ENCODE measurements at regions not wholly inside any gene's neighbourhood (a gene's known extent, or its start where the extent isn't known, plus 50 kb on each side); places are given as distances from the start of the nearest gene placed in this dataset.

DNA sequence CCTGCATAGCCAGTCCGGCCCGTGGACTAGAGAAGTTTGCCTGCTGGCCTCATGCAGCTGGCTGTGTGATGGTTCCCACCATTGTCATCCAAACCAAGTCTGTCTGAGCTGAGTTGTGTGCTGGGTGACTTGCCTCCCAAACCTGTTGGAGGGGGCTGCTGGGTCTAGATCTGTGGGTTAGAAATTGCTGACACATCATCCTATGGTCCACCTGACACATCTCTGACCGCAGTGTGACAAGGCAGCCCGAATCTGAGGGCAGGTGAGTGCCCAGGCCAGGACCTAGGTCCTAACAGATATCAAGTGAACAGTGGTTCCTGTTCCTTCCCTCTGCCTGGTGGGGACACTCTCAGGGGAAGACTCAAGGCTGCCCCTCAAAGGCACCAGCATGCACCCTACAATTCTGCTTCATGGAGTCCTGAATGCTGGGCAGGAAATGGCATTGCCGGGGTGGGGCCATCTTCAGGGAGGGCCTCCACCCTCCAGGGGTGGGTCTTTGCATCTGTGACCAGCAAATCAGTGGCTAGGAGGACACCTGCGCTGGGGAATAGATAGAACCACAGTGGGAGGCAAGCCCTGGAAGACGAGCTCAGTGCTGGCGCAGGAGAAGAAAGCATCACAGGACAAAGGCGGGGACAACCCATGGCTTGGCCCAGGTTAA lies 117.9 kb upstream of the ID2 start:
- TF ChIP-seq, protein P1, sequence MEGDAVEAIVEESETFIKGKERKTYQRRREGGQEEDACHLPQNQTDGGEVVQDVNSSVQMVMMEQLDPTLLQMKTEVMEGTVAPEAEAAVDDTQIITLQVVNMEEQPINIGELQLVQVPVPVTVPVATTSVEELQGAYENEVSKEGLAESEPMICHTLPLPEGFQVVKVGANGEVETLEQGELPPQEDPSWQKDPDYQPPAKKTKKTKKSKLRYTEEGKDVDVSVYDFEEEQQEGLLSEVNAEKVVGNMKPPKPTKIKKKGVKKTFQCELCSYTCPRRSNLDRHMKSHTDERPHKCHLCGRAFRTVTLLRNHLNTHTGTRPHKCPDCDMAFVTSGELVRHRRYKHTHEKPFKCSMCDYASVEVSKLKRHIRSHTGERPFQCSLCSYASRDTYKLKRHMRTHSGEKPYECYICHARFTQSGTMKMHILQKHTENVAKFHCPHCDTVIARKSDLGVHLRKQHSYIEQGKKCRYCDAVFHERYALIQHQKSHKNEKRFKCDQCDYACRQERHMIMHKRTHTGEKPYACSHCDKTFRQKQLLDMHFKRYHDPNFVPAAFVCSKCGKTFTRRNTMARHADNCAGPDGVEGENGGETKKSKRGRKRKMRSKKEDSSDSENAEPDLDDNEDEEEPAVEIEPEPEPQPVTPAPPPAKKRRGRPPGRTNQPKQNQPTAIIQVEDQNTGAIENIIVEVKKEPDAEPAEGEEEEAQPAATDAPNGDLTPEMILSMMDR (conservative IDR thresholded peaks at IDR 0.05; ENCODE audit: low read depth, low read length) = no peak
- H3K4me3 ChIP-seq (ENCODE audit: low read length) = no peak overlapping the region
- DNase-seq (ENCODE audit: low read depth) = no peak

DNA sequence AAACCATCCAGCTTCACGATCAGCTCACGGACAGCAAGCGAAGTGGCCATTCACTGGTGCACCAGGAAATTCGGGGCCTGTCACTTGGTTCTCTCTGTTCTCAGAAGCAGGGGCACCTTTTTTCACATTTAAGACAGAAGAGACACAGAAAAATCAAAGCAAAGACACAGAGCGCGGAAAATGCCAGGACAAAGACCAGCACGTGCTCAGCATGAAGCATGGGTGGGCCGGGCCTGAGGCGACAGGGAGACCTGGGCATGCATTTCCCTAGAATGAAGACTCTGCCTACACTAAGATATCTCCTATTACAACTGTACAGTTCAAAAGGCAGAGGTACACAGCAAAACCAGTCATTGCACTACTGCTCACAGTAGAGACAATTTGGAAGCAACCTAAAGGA lies 117.4 kb upstream of the ID2 start:
- TF ChIP-seq, protein P1 (conservative IDR thresholded peaks at IDR 0.05; ENCODE audit: low read depth, low read length) = no peak
- DNase-seq (ENCODE audit: low read depth) = no peak
- no peak overlapping the region for H3K4me3 ChIP-seq (ENCODE audit: low read length)

DNA sequence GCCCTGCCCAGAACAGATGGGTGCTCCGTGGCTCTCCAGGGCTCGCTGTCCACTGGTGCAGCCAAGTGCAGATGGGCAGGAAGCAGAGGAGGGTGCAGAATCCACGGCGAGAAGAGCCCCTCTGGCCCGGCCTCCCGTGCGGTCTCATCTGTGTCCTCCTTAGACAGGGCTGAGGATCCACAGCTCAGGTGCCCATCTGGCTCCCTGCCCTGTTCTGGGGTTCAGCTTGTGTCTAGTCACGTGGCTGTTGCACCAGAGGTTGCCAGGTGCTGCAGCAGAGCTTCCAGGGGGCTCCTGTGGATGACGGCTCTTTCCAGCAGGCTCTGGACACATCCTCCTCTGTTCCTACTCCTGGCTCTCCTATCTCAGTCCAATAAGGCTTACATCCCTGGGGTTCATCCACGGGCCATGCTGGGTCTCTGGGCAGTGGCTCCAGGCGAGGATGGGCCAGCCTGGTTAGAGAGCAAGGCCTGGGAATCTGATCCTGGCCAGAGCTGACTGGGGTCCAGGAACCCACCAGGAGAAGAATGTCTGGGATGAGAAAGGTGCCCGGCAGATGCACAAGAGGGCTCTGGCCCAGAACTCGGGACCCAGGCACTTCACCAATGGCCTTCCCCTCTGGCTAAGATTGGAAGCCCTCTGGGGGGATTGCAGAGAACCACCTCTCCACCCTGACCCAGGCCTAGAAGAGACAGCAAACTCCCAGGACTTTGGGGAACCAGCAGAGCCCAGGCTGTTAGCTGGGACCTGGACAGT lies 116.3 kb upstream of the ID2 start:
- TF ChIP-seq, protein P1 (conservative IDR thresholded peaks at IDR 0.05; ENCODE audit: low read depth, low read length) = no peak
- no peak overlapping the region for H3K4me3 ChIP-seq (ENCODE audit: low read length)
- no peak for DNase-seq (ENCODE audit: low read depth)

DNA sequence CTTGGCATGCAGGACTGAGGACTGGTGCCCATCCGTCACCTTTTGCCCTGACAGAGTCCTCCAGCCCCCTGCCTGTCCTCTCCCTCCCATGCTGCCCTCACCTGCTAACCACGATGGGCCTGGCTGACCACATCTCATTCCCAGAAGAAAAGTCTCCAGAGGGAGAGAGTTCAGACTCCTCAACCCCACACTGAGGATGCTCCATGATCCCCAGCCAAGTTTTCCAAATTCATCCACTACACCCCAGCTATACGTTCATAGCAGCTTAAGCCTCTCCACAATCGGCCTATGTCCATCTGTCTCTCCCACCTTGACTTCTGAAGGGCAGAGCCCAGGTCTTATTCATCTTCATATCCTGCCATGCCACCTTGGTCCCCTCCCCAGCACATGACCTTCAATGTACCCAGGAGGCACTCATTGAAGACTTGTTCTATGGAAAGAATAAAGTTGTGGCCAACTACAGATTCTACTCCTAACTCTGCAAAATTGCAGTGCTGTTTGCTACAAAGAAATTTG lies 115.6 kb upstream of the ID2 start:
- no peak overlapping the region for H3K4me3 ChIP-seq (ENCODE audit: low read length)
- TF ChIP-seq, protein P1 (conservative IDR thresholded peaks at IDR 0.05; ENCODE audit: low read depth, low read length) = no peak
- no peak for DNase-seq (ENCODE audit: low read depth)

DNA sequence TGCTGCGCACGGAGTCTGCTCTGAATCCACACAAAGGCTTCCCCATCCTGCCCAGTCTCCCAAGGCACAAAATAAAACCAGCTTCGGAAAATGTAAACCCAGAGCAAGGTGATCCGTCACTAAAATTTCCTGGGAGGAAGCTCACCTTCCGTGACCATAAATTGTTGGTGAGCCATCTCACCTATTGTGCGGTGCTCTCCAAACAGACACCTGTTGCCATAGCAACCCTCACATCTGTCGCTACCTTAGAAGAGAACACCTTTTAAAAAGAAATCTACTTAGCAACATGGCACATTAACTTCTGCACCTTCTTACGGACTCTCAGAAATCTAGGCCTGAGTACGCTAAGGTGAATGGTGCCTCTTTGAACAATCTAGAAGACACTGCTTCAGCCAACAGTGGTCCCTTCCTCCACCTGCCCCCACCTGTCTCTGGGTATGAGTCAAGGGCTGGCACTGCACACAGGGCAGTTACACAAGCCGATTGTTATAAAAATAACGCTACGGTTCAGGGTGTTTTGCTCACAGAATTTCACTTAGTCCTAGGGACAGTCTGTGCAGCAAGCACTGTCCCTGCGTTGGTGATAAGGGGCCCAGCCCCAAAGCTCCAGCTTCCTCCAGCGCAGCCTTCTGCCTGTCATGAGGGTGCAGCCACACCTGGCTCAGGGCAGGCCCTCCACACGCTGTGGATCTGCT lies 114.9 kb upstream of the ID2 start:
- no peak overlapping the region for H3K4me3 ChIP-seq (ENCODE audit: low read length)
- TF ChIP-seq, protein P1 (conservative IDR thresholded peaks at IDR 0.05; ENCODE audit: low read depth, low read length) = no peak
- no peak for DNase-seq (ENCODE audit: low read depth)

DNA sequence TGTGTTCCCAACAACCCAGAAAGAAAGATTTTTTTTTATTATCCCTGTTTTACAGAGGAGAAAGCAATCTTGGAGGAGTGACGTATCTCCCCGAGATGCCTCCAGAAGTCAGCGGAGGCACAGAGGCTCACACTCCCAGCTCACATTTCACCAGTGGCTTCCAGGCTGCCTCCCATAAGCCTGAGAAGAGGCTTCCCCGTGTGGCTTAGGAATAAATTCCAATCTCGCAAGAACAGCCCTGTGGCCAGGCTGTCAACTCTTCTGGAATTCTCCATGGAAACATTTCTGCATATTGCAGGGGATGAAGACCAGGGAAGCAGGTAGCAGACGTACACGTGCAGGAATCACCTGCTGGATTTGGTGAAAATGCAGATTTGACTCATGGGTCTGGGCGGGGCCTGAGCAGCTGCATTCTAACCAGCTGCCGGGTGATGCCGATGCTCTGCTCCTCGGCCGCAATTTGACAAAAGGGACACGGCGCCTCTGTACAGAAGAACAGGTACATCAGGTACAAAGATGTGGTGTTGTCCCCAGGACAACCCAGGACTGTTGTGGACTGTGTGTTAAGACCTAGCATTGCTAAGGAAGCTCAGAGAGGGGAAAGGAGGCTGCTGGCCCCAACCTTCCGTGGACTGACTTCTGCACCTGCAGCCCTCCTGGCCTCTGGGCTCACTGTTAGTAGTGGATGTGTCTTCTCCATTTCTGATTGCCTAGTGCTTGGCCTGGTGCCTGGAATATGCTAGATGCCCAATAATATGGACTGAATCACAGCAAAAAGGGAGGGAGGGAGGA lies 114.2 kb upstream of the ID2 start:
- no peak for DNase-seq (ENCODE audit: low read depth)
- no peak overlapping the region for H3K4me3 ChIP-seq (ENCODE audit: low read length)
- TF ChIP-seq, protein P1 (conservative IDR thresholded peaks at IDR 0.05; ENCODE audit: low read depth, low read length) = no peak

Measured in retinal pigment epithelial cell (primary cell).